T-helper 2 cell treated with Interferon-gamma antibody and Interleukin-4, amounts not matched to agents 5 μg/mL and 100 μg/mL, for 36 hours (primary cell): ENCODE measurements at regions not wholly inside any gene's neighbourhood (a gene's known extent, or its start where the extent isn't known, plus 50 kb on each side); places are given as distances from the start of the nearest gene placed in this dataset.
"Not testable (repeated sequence)": the region's sequence is repeated elsewhere in the genome, so short reads cannot be mapped to it uniquely, and the experiment has no call there.

Source experiments
- DNase-seq: peaks from one replicate; pipeline ENCODE4 v3.0.0; 2021; ENCODE audit warnings: low spot score
- H3K27ac Mint-ChIP-seq: one replicate; pipeline ENCODE4 v1.8.0; 2021; ENCODE audit warnings: mild to moderate bottlenecking, mixed read lengths
- H3K27me3 Mint-ChIP-seq: one replicate; pipeline ENCODE4 v1.8.0; 2021; ENCODE audit warnings: low read depth, mixed read lengths
- H3K36me3 Mint-ChIP-seq: one replicate; pipeline ENCODE4 v1.8.0; 2021; ENCODE audit warnings: low read depth, mixed read lengths
- H3K4me1 Mint-ChIP-seq: one replicate; pipeline ENCODE4 v1.8.0; 2021; ENCODE audit warnings: low read depth, mixed read lengths
- H3K4me3 Mint-ChIP-seq: one replicate; pipeline ENCODE4 v1.8.0; 2022; ENCODE audit warnings: mild to moderate bottlenecking, moderate library complexity, mixed read lengths
- H3K9me3 Mint-ChIP-seq: one replicate; pipeline ENCODE4 v1.8.0; 2021; ENCODE audit warnings: mixed read lengths

DNA sequence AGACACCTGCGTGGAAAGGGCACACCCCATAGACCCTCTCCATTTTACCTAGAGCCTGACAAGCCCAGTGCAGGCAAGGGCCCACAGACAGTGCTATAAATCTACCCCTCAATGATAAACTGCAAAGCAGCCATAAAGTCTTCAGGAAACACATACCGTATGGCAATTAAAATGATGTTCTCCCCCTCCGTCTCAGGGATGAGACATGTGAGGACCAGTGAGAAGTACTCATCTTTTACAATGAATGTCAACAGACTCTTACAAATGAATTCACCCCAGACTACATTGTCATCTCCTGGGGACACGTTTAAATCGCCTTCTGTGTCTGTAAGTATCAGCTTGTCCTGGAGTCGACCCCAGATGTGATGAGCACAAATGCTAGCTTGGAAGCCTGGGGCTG, 362.7 kb downstream of the ADGRD1 start:
- Mint-ChIP-seq H3K4me3 (no peak overlapping the region), H3K9me3 (peaks cover 20% of the 10 kb centered on the region), H3K27ac (no peak overlapping the region), H3K27me3 (no peaks in the 10 kb centered on the region), H3K36me3 (no peaks in the 10 kb centered on the region), H3K4me1 (peaks cover 2% of the 10 kb centered on the region)
- no peak for DNase-seq

DNA sequence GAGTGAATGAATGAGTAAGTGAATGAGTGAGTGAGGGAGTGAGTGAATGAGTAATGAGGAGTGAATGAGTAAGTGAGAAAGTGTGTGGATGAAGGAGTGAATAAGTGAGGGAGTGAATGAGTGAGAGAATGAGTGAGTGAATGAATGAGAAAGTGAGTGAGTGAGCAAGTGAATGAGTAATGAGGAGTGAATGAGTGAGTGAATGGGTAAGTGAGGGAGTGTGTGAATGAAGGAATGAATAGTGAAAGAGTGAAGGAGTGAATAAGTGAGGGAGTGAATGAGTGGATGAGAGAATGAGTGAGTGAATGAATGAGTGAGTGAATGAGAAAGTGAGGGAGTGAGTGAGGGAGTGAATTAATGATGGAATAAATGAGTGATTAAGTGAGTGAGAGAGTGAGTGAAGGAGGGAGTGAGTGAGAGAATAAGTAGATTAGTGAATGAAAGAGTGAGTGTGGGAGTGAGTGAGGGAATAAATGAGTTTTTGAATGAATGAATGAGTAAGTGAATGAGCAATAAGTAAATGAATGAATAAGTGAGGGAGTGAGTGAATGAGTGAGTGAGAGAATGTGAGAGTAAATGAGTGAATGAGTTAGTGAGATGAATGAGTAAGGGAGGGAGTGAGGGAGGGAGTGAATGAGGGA, 364.5 kb downstream of the ADGRD1 start:
- H3K4me1 Mint-ChIP-seq, result no peaks in the 10 kb centered on the region
- H3K27ac Mint-ChIP-seq, result no peak overlapping the region
- H3K27me3 Mint-ChIP-seq, result no peaks in the 10 kb centered on the region
- H3K36me3 Mint-ChIP-seq, result no peaks in the 10 kb centered on the region
- peaks cover 21% of the 10 kb centered on the region for H3K9me3 Mint-ChIP-seq
- DNase-seq, result no peak
- H3K4me3 Mint-ChIP-seq, result no peak overlapping the region

DNA sequence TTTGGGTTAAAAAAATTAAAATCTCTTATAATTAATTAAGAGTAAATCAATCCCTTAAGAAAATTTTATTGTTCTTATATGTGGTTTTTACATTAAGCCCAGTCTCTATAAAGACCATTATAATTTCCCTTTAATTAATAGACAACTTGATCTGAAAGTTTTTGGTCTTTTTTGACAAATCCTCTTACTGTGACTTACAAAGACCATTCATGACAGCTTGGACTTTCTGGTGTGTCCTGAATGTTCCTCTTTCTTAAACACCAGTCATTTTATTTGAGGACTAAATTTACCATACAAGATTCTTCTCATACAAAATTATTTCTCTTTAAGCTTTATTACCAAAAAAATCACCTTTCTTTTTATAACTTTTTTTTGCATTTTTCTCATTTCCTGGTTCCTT, 368.3 kb downstream of the ADGRD1 start:
- DNase-seq, result no peak
- no peaks in the 10 kb centered on the region for H3K36me3 Mint-ChIP-seq
- H3K4me1 Mint-ChIP-seq, result no peaks in the 10 kb centered on the region
- no peaks in the 10 kb centered on the region for H3K27me3 Mint-ChIP-seq
- H3K9me3 Mint-ChIP-seq, result peaks cover 21% of the 10 kb centered on the region
- no peak overlapping the region for H3K4me3 Mint-ChIP-seq
- no peak overlapping the region for H3K27ac Mint-ChIP-seq

DNA sequence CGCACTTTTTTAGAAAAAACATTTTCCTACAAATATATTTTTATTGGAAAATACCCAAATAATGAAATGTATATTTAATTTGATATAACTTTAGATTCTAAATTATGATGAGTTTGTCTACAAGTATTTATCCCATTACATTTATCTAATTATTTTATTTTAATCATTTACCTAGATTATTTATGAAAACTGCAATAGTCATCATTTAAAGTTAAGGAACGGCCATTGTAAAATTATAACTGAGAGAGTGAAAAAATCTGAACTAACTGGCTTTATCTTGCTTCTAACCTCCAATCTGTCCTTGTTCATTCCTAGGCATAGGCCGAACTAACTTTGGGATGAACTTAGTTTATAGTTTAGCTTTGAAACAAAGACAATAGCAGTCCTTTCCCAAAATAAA, 368.8 kb downstream of the ADGRD1 start:
- not testable (repeated sequence) for H3K27me3 Mint-ChIP-seq, H3K36me3 Mint-ChIP-seq, H3K27ac Mint-ChIP-seq, H3K4me1 Mint-ChIP-seq, DNase-seq, H3K4me3 Mint-ChIP-seq
- peaks cover 21% of the 10 kb centered on the region for H3K9me3 Mint-ChIP-seq

DNA sequence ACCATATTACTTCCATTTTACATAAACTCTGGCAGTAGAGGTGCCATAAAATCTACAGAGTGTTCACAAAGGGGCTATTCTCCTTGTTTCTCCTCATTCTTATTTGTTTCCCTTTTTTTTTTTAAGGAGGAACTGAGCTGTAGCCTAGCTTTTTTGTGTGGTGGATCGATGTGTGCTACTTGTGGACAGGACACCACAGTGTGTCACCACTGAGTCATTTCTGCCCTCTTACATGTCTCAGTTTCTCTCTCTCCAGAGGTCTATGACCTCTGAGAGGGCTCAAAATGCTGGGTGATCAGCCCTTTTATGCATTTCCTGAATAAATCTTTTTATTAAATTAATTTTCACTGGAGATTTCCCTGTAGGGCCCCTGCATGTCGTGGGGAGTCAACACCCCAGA, 370.2 kb downstream of the ADGRD1 start:
- no peaks in the 10 kb centered on the region for H3K36me3 Mint-ChIP-seq
- peaks cover 9% of the 10 kb centered on the region for H3K9me3 Mint-ChIP-seq
- DNase-seq, result no peak
- no peak overlapping the region for H3K27ac Mint-ChIP-seq
- no peaks in the 10 kb centered on the region for H3K4me1 Mint-ChIP-seq
- H3K4me3 Mint-ChIP-seq, result no peak overlapping the region
- no peaks in the 10 kb centered on the region for H3K27me3 Mint-ChIP-seq

DNA sequence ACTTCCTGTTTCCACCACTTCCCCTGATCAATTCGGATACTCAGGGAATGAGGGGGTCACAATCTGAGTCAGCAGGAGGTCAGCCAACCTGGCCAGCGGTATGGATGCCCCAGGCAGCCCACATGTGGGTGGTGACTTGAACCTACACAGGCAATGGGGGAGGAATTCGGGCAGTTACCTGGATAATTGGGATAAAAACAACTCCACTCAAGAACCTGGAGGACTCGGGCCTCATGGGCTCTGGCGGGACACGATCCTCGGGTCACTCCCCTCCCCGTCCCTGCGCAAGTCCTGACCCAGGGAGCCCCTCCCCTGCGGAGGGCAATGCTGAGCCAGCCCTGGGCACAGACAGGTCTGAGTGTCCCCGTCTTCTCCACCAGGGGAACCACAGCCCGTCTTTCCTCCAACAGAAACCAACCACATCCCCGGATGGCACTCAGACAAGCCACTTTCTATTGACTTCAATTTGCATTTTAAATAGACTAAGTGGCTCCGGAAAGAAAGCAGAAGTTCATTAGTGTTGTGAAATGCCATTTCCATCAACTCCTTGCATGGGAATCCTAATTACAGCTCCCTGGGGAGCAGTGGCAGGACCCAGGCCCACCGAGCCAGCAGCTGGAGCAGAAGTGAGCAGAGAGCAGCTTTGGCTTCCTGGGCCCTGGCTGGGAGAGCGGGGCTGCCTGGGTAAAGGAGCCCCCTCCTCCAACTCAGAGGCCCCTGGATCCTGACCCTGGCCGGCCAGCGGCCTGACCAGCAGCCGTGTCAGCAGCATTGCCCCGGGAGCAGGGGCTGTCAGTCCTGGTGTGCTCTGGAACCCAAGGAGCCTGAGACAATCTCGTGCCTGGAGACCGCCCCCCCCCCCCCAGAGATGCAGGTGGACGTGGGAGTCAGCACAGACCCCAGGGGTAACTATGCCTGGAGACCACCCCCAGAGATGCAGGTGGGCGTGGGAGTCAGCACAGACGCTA, 374.1 kb downstream of the ADGRD1 start:
- no peak overlapping the region for H3K4me3 Mint-ChIP-seq

DNA sequence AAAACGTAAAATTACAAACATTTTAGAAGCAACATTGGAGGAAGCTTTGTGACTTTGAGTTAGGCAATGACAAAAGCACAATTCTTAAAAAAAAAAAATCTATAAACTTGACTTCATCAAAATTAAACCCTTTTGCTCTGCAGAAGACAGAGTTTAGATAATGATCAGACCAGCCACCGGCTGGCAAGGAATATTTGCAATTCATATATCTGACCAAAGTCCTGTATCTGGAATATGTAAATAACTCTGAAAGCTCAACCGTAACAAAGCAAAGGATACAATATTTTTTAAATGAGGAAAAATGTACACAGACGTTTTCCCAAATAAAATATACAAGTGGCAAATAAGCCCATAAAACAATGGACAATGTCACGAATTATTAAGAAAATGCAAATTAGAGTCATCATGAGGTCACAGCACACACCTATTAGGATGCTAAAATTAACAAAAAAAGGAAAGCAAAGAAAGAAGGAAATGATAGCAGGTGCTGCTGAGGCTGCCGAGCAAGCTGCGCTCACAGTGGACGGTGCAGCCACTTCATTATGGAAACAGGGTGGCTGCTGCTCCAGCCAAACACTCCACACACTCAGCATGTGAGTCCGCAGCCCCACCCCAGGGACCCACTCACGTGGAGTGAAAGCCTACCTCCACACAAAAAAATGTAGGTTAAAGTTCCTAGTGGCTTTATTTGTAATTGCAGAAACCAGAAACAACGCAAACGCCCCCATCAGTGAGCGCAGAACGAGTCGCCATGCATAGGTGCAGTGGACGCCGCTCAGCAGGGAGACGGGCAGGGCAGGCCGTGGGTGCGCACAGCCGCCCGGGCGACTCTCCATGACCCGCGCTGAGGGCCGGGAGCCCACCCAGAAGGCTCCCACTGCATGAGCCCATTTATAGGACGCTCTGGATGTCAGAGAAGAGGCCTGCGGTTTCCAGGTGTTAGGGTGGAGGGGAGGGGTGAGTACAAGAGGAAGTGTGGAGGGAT, 375.4 kb downstream of the ADGRD1 start:
- not testable (repeated sequence) for H3K36me3 Mint-ChIP-seq, H3K27ac Mint-ChIP-seq, DNase-seq, H3K27me3 Mint-ChIP-seq, H3K9me3 Mint-ChIP-seq, H3K4me3 Mint-ChIP-seq, H3K4me1 Mint-ChIP-seq

More for the DNA sequence above, 374.1 kb downstream of the ADGRD1 start:
- Mint-ChIP-seq H3K4me1 (no peaks in the 10 kb centered on the region), H3K9me3 (no peaks in the 10 kb centered on the region), H3K36me3 (no peaks in the 10 kb centered on the region), H3K27me3 (no peaks in the 10 kb centered on the region), H3K27ac (no peak overlapping the region)
- no peak for DNase-seq

DNA sequence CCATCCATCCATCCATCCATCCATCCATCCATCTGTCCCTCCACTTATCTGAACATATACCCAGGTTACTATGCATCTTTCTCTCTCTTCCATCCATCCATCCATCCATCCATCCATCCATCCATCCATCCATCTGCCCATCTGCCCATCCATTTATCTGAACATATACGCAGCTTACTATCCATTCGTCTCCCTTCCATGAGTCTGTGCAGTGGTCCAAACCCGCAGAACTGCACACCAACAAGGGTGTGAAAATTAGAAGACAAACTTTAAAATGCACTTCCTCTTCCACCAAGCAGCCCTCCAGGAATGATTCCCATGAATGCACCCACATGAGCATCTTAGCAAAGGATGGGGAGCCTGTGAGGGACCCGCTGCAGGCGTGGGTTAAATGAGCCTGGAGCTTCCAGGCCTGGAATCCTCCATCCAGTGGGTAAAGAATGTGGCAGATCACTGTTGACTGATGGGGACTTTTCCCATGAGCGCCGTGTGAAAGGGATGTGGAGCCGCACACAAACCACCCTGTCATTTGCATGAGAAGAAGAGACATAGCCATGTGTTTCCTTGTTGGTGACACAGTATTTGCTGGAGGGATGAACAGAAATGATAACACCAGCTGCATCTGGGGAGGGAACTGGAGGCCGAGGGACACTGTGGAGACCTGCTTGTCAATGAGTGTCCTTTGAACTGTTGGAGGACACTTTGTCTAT, 376.6 kb downstream of the ADGRD1 start:
- Mint-ChIP-seq H3K27me3 (no peaks in the 10 kb centered on the region), H3K27ac (no peak overlapping the region), H3K36me3 (no peaks in the 10 kb centered on the region), H3K4me1 (no peaks in the 10 kb centered on the region), H3K4me3 (no peak overlapping the region), H3K9me3 (no peaks in the 10 kb centered on the region)
- no peak for DNase-seq

DNA sequence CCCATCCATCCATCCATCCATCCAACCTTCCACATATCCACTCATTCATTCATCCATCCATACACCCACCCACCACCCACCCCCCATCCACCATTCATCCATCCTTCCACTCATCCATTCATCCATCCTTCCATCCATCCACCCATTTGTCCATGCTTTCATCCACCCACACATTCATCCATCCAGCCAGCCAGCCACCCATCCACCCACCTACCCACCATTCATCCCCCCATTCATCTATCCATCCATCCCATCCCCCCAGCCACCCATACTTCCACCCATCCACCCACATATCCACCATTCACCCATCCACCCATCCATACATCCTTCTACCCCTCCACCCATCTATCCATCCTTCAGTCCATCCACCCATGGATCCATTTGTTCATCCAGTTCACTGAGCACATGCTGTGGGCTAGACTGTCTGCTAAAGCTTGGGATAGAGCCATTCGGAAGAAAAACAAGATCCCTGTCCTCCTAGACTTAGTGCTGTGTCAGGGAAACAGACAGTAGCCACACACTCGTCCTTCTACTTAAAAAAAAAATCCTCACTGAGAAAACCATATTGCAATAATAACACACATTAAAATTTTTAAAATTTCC, 377.5 kb downstream of the ADGRD1 start:
- Mint-ChIP-seq H3K27ac (no peak overlapping the region), H3K27me3 (no peaks in the 10 kb centered on the region), H3K9me3 (no peaks in the 10 kb centered on the region), H3K36me3 (no peaks in the 10 kb centered on the region), H3K4me3 (no peak overlapping the region), H3K4me1 (no peaks in the 10 kb centered on the region)
- no peak for DNase-seq

DNA sequence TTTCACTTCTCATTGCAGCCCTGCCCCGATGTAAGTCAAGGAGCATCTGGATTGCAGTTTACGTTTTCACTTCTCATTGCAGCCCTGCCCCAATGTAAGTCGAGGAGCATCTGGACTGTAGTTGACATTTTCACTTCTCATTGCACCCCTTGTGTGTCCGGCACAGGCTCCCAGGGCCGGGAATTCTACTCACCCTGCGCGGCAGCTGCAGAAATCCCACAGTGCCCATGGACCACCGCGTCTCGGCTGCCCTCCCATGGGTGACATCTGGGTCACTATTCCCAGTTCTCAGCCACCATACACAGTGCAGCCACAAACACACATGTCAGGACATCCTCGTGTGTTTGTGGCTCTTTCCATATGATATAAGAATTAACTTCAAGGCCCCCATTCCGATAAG, 378.5 kb downstream of the ADGRD1 start:
- no peak overlapping the region for H3K4me3 Mint-ChIP-seq
- H3K27ac Mint-ChIP-seq, result no peak overlapping the region
- no peaks in the 10 kb centered on the region for H3K27me3 Mint-ChIP-seq
- no peaks in the 10 kb centered on the region for H3K4me1 Mint-ChIP-seq
- H3K9me3 Mint-ChIP-seq, result no peaks in the 10 kb centered on the region
- no peak for DNase-seq
- H3K36me3 Mint-ChIP-seq, result no peaks in the 10 kb centered on the region

DNA sequence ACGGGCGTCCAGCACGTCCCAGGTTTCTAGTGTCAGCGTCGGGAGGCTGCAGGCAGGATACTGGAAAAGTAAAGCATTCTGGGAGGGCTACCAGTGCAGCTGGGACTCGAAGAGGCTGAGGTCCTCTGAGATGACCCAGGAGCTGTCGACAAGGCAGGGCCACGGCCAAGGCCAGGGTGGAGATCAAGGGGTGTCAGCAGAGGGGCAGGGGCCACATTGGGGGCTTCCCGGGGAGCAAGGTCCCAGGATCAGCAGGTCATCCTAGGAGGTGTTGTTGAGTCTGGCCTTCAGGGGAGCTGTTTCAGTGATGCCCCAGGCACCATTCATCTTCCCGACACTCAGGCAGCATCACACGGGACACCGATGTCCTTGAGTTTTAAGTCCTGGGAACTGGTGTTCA, 377.8 kb upstream of the SFSWAP start:
- Mint-ChIP-seq H3K36me3 (no peaks in the 10 kb centered on the region), H3K27me3 (no peaks in the 10 kb centered on the region), H3K9me3 (no peaks in the 10 kb centered on the region), H3K27ac (no peak overlapping the region), H3K4me3 (no peak overlapping the region), H3K4me1 (no peaks in the 10 kb centered on the region)
- no peak for DNase-seq

DNA sequence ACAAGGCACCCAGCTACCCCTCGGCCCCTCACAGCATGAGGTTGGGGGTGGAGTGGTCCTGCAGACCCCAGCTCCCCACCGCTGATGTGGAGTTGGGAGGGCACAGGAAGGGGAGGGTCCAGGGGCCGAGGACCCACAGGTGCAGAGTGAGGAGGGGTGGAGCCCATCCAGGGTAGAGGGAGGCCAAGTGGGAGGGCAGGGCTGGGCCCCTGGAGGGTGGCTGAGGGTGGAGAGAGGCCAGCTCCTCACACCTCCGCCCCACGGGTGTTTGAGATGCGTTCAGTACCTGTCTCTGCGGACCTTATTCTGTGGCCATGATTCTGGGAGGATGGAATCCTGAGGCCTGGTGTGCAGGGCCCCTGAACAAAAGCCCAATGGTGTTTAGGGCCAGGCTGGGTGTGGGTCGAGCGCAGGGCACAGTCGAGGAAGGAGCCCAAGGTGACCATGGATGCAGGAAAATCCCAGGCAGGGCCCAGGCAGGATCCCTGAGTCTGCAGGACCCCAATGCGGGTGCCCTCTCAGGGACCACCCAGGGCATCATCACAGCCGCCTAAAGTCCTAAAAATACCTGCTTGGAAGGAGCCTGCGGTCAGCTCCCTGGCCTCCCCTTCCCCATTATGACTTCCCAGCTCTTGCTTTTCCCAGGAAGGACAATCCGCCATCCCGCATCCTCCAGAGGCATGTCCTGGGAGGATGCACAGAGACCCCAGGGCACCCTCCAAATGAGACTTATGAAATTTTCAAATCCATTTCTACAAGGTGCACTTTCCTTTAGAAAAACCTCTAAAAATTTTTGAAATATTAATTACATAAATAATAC, 377.1 kb upstream of the SFSWAP start:
- H3K4me1 Mint-ChIP-seq, result no peaks in the 10 kb centered on the region
- H3K36me3 Mint-ChIP-seq, result no peaks in the 10 kb centered on the region
- no peaks in the 10 kb centered on the region for H3K27me3 Mint-ChIP-seq
- DNase-seq, result no peak
- no peak overlapping the region for H3K27ac Mint-ChIP-seq
- no peaks in the 10 kb centered on the region for H3K9me3 Mint-ChIP-seq
- H3K4me3 Mint-ChIP-seq, result no peak overlapping the region
